Motor neuron (in vitro differentiated cells): ENCODE measurements at regions not wholly inside any gene's neighbourhood (a gene's known extent, or its start where the extent isn't known, plus 50 kb on each side); places are given as distances from the start of the nearest gene placed in this dataset.

ENCODE experiments used
- ATAC-seq, 8 experiments: fragments of 200-7000 bp; cut with Tn5 transposase; replicated peaks in 6 of 8; 2 replicates each; pipeline ENCODE4 v1.8.0; 2021; ENCODE audit warnings: mild to moderate bottlenecking in 8 of 8, moderate library complexity in 8 of 8
- H3K27ac ChIP-seq, 2 donors: fragments of 250-450 bp; sonication (Bioruptor Pico); 2 replicates each; pipeline ENCODE4 v1.9.0; 2021; ENCODE audit warnings: antibody characterized with exemption in 2 of 2, mild to moderate bottlenecking in 2 of 2, moderate library complexity in 1 of 2
- H3K4me1 ChIP-seq, 2 donors: fragments of 250-450 bp; sonication (Bioruptor Pico); replicated peaks in 1 of 2; 2 replicates each; pipeline ENCODE4 v1.6.1; 2021; ENCODE audit warnings: antibody characterized with exemption in 2 of 2, mild to moderate bottlenecking in 2 of 2, moderate library complexity in 1 of 2
- H3K4me3 ChIP-seq, 5 donors: fragments of 250-450 bp; sonication (Bioruptor Pico); 2 replicates each; pipeline ENCODE4 v1.9.0; 2021; ENCODE audit warnings: antibody characterized with exemption in 5 of 5, mild to moderate bottlenecking in 5 of 5, moderate library complexity in 4 of 5
- WGBS, 10 experiments: fragments of 450-650 bp; shearing (Covaris generic); methylation state at CpG; one replicate each; pipeline ENCODE4 v1.0.0; 2022; 5-methylcytosine and 5-hydroxymethylcytosine counted together
- in situ Hi-C, 9 experiments: fragments of 400-800 bp; cut with MboI; loops; one replicate each; pipeline ENCODE4 v1.15.0; 2021; ENCODE audit warnings: low sequenced_read_pairs in 9 of 9, low pct_unique_long_range_greater_than_20kb in 2 of 9; ENCODE audit not compliant: unreplicated experiment in 9 of 9

DNA sequence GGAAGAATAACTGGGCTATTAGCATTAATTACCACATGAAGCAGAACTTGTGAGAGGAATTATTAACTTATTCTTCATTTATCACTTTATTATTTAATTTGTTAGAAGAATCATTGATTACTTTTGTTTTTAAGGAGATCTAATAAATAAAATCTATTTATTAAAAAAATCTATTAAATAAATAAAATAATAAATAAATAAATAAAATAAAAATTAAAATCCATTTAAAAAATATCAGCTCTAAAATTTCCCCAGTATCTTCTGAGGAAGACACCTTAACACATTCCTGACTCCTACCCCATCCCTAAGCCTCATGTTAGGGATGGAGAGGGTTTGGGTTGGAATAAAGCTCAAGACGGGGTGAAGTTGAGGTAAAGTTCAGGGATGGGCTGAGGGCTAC is 231.4 kb downstream of the CLIC5 start:
- Histone ChIP-seq H3K4me3 (no peak overlapping the region), H3K27ac (no peak overlapping the region), H3K4me1 (peaks cover 5 to 10% of the 10 kb centered on the region in 2 donors)
- 33 to 100% (median 88%) methylated on average over 1 of the region's 1 CpG; no CpG with 5 or more reads in 2 of the 10 experiments for WGBS, 10 experiments
- in situ Hi-C loops, result no loop called here
- no peak for ATAC-seq

DNA sequence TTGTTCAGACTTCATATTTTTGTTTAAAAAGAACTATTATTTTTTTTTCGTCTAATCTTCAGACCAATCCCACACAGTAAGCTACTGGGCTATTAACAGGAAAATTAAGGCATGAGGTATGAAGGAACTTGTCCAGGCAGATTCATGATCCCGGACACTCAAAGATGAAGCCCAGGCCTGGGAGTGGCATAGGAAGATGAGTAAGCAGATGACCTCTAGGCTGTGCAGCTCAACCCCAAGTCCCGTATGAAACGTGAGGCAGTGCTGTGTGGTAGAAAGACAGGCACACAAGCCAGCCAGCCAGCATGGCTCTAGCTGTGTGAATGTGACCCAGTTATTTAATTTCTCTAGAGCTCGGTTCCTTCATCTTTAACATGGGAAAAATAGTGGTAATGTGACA is 231.9 kb downstream of the CLIC5 start:
- no peak overlapping the region for H3K4me3 ChIP-seq
- in situ Hi-C loops, result no loop called here
- WGBS, 10 experiments, result 0 to 100% (median 88%) methylated on average over 1 to 5 of the region's 5 CpGs; no CpG with 5 or more reads in 2 of the 10 experiments

DNA sequence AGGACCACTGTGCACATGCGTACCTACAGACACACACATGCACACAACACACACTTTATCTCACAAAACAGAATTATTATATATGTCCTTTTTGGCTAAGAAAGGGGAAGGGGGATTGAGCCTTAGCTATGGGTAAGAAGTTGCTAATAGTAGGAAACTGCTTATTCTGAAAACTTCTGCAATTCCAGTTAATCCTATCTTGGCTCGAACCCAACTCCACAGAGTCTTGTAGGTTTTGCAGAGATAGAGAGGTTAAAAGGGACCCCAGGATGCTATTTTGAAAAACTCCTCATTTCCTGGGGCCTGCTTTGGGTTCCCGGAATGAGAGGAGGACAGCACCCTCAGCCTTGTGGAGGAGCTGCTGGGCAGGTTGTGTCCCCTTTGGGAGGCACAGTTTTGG is 233.8 kb downstream of the CLIC5 start:
- Histone ChIP-seq H3K4me1 (peaks cover 5 to 11% of the 10 kb centered on the region in 2 donors), H3K27ac (no peak overlapping the region), H3K4me3 (no peak overlapping the region)
- WGBS, 10 experiments, result 0 to 100% (median 83%) methylated on average over 1 to 3 of the region's 3 CpGs; no CpG with 5 or more reads in 3 of the 10 experiments
- in situ Hi-C loops, result no loop called here
- no peak for ATAC-seq

More for the DNA sequence above, 231.9 kb downstream of the CLIC5 start:
- Histone ChIP-seq H3K27ac (no peak overlapping the region), H3K4me1 (peaks cover 5 to 10% of the 10 kb centered on the region in 2 donors)
- ATAC-seq, result peak in 1 of 8 experiments; percentile 46

DNA sequence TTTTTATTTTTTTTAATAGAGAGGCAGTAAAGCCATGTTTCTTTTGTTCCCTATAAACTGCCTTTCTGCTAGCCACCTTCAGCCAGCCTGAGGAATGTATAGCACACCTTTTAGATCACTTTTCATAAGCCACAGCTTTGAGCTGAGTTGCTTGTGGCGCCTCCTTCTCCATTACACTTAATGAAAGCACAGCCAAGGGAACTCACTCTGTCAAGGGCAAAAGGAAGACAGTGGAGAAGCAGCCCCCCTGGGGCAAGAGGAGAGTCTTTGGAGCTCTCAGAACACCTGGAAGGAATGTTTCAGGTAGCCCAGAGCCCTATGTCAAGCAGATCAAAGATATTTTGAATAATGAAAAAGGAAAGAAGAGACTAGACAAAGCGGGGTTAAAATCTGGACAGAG is 235.1 kb downstream of the CLIC5 start:
- Histone ChIP-seq H3K4me1 (peaks cover 0 to 2% of the 10 kb centered on the region in 2 donors), H3K4me3 (no peak overlapping the region), H3K27ac (no peak overlapping the region)
- in situ Hi-C loops, result no loop called here
- no peak for ATAC-seq
- 13 to 100% (median 95%) methylated on average over 1 to 2 of the region's 2 CpGs; no CpG with 5 or more reads in 2 of the 10 experiments for WGBS, 10 experiments

DNA sequence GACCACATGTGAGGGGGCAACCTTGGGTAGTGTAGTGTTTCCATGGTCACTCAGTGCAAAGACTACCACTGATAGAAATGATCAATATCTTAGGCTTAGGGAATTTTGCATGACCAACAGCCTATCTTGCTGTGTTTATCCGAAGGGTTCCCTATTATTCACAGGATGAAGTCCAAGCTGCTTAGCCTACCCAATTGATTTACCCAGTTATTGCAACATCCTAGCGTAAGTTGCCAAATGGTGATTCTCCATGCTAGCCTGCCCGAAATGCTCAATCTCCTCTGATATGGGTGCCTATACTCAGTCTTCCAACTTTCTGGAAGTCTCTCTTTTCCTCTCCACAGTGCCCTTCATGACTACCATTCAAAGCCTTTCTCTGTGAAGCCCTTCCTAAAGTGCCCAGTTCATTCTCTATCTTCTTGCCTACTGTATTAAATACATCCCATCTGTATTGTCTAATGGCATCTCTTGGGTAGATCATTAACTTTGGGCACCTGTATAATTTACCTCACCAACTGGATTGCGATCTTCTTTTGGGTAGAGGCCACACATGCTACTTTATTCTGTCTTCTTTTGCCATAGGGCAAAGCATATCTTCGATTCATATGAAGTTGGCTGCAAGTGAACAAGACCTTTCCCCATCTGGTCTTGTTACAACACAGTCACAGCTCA is 240.5 kb downstream of the CLIC5 start:
- peaks cover 0 to 2% of the 10 kb centered on the region in 2 donors for H3K4me1 ChIP-seq
- no peak overlapping the region for H3K4me3 ChIP-seq
- no peak overlapping the region for H3K27ac ChIP-seq
- 40 to 100% (median 73%) methylated on average over 1 to 5 of the region's 5 CpGs for WGBS, 10 experiments
- ATAC-seq, result no peak
- in situ Hi-C loops, result no loop called here

DNA sequence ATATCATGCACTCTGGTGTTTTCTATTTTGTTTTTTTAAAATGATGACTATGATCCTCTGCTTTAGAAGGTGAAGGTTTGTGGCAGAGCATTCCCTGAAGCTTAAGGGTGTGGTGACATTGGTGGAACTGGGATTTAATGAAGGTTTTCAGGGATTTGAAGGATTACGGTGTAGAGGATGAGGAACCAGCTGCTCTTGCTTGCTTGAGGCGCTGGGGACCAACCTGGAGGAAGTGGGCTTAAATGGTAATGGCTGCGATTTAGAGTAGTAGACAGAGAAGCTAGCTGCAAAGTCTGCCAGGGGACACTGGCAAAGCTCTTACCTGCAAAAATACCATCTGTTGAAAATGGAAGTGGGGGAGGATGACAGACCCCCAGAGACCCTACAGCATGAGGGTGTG is 241.8 kb downstream of the CLIC5 start:
- ATAC-seq, result no peak
- in situ Hi-C loops, result no loop called here

DNA sequence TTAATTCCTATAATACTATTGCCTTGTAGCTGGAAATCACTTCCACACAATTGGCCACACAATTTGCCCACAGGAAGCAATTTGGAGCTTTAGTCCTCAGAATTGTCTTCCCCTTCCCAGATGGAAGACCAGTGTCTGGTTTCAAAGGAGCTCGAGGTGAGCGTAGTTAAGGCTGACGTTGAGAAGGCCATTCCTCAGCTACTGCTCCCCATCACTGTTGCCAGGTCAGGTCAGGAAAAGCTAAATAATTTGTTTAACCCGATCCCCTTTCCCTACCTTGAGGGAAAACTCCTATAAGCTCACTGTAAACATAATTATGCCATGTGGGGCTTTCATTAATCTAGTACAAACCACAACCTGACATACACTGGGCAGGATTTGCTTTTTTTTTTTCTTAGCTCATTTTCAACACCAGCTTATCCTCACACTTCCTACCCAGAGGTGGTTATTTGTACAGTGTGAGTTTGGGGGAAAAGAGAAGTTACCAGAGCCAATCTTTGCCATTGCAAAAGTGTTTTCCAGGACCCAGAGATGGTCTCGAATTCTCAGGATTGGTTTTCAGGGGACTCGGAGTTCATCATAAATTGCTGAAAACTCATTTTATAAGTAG is 242.7 kb downstream of the CLIC5 start:
- ATAC-seq, result no peak
- H3K27ac ChIP-seq, result no peak overlapping the region
- 30 to 93% (median 71%) methylated on average over 2 to 6 of the region's 6 CpGs; no CpG with 5 or more reads in 2 of the 10 experiments for WGBS, 10 experiments
- no peak overlapping the region for H3K4me3 ChIP-seq
- peaks cover 0 to 2% of the 10 kb centered on the region in 2 donors for H3K4me1 ChIP-seq
- in situ Hi-C loops, result no loop called here

More for the DNA sequence above, 241.8 kb downstream of the CLIC5 start:
- Histone ChIP-seq H3K4me1 (peaks cover 0 to 2% of the 10 kb centered on the region in 2 donors), H3K4me3 (no peak overlapping the region), H3K27ac (no peak overlapping the region)
- 46 to 100% (median 83%) methylated on average over 1 to 3 of the region's 3 CpGs; no CpG with 5 or more reads in 2 of the 10 experiments for WGBS, 10 experiments

DNA sequence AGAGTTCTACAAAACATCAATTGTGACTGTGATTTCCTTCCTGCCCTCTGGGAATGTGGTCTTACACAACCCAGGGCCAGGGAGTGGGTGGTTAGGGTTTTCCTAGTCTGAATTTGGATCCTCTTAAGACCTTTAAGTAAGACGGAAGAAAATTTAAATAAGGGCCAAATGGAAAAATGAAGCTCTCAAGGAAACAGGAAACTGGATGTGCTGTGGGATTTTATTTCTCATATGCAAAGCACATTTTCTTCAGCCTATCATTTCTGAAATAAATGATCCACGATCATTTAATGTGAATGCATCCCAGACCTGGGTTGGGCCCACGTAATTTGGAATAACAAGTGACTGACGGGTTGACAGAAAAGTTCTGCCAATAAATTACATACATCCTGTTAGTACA is 243.6 kb downstream of the CLIC5 start:
- Histone ChIP-seq H3K4me3 (no peak overlapping the region), H3K27ac (no peak overlapping the region), H3K4me1 (no peaks in the 10 kb centered on the region)
- in situ Hi-C loops, result no loop called here
- WGBS, 10 experiments, result 22 to 100% (median 77%) methylated on average over 1 to 4 of the region's 4 CpGs
- ATAC-seq, result no peak

DNA sequence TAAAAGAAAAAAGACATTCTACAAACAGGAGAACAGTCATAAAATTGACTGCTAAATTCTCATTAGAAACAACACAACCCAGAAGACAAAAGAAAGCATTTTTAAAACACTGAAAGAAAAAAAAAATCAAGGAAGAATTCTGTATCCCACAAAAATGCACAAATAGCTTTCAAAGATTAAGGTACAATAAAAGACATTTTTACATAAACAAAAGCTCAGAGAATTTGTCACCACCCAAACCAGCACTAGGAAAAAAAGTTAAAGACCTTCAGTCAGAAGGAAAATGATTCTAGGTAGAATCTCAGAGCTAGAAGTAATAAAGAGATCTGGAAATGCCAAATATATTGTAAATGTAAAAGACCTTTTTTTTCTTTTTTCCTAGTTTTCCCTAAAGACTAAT is 252.4 kb downstream of the CLIC5 start:
- peaks cover 5 to 16% of the 10 kb centered on the region in 2 donors for H3K4me1 ChIP-seq
- H3K27ac ChIP-seq, result no peak overlapping the region
- in situ Hi-C loops, result no loop called here
- ATAC-seq, result no peak
- H3K4me3 ChIP-seq, result no peak overlapping the region

DNA sequence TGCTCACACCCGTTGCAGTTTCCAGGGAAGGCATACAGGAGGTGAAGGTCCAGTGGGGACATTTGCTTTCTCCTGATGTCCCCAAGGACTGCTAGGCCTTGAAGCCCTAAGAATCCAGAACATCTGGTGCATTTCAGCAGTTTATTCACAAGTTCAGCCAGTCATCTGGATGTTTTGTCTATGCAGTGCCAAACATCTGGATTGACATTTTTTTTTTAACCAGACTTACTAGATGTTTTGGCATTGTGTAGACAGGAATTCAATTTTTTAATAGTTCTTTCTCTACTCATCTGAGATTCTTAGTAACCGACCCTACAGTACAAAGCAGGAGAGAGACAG is 256.2 kb downstream of the CLIC5 start:
- in situ Hi-C loops, result no loop called here
- Histone ChIP-seq H3K4me1 (peaks cover 9 to 16% of the 10 kb centered on the region in 2 donors), H3K27ac (no peak overlapping the region), H3K4me3 (no peak overlapping the region)
- no peak for ATAC-seq
- WGBS, 10 experiments, result 14 to 100% (median 80%) methylated on average over 1 to 2 of the region's 2 CpGs; no CpG with 5 or more reads in 2 of the 10 experiments

DNA sequence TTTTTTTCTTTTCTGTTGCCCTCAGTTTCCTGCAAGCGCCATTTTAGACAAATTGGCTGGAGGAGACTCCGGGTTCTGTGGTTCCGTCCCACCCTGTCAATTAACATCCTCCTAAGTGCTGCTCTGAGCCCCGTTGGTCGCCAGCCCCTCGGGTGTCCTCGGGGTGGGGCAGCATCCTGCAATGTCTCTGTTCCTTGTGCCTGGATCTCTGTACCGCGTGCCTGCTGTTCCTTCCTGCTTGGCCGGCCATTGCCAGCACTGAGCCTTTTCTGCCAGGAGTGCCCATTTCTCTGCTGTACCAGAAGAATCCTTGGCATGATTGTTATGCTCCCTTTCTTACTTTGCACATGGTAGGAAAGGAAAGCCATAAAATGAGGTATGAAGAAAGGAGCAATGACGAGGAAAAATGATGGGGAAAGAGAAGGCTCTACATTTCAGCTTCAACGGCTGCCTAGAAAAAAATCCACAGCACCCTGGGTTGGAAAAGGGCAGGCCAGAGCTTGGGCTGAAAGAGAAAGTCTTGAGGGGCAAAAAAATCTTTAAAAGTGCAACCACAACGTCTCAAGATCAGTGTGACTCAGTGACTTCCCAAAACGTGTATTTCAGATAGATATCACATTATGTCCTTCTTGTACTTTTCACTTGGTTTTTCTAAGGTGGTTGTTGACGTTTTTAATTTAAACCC is 256.7 kb downstream of the CLIC5 start:
- no peak for ATAC-seq
- H3K4me1 ChIP-seq, result peaks cover 9 to 16% of the 10 kb centered on the region in 2 donors
- 0 to 95% (median 84%) methylated on average over 1 to 14 of the region's 15 CpGs for WGBS, 10 experiments
- in situ Hi-C loops, result no loop called here
- no peak overlapping the region for H3K4me3 ChIP-seq
- no peak overlapping the region for H3K27ac ChIP-seq

DNA sequence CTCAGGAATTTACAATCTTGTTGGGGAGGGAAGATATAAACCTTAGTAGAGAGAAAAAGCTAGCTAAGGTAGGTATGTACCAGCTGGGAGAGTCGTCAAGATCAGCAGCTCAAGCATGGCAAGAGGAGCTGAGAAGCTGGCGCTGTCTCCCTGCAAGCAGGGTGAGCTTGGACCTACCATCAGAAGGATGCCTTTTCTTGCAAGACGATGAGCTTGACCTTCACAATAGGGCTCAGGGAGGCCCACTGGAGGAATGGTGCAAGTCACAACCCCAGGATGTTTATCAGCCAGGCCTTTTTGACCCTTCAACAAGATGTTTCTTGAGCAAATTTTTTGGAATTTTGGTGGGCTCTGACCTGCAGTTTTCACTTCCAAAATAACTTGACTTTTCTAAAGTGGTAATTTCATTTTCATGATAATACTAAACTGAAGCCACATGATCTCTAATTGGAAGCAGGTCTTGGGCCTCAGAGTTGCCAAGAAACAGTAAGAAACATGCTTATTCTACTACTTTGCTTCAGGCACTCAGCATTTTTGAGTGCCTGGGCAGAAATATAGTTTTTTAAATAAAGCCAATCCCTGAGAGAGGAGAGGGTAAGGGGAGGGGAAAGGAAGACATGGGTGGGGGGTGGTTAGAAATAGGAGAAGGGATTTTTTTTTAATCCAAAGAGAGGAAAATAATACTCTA is 258.1 kb downstream of the CLIC5 start:
- ATAC-seq, result peak in 4 of 8 experiments; percentile 35 to 78 (median 64)
- Histone ChIP-seq H3K27ac (no peak overlapping the region), H3K4me3 (no peak overlapping the region), H3K4me1 (peaks cover 9 to 16% of the 10 kb centered on the region in 2 donors)
- in situ Hi-C loops, result no loop called here
- 20 to 100% (median 80%) methylated on average over 1 to 2 of the region's 3 CpGs; no CpG with 5 or more reads in 1 of the 10 experiments for WGBS, 10 experiments

DNA sequence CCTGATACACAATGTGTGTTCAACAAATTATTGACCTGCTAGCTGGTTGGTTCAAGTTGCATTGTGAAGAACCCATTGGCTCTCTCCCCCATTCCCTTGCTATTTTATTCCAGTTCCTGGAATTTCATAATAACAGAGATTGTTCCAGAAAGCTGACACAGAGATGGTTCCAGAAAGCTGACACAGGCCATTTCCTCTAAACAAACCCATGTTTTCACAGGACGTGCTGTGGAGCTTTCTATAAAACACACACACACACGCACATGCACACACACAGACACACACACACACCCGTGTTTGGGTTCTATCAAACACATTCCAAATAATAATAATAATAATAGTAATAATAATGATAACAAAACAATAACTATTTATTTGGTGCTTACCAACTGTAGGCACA is 259.1 kb downstream of the CLIC5 start:
- no peak for ATAC-seq
- H3K4me1 ChIP-seq, result peaks cover 6 to 12% of the 10 kb centered on the region in 2 donors
- no peak overlapping the region for H3K27ac ChIP-seq
- in situ Hi-C loops, result no loop called here
- no peak overlapping the region for H3K4me3 ChIP-seq
- 37 to 85% (median 61%) methylated on average over 1 to 3 of the region's 3 CpGs; no CpG with 5 or more reads in 1 of the 10 experiments for WGBS, 10 experiments
